HG03175 (cell line): ENCODE measurements at regions not wholly inside any gene's neighbourhood (a gene's known extent, or its start where the extent isn't known, plus 50 kb on each side); places are given as distances from the start of the nearest gene placed in this dataset.
"Not testable (repeated sequence)": the region's sequence is repeated elsewhere in the genome, so short reads cannot be mapped to it uniquely, and the experiment has no call there.

Experiments
- ATAC-seq: cut with Tn5 transposase; IDR thresholded peaks from one replicate; pipeline ENCODE4 v1.9.1; 2021; ENCODE audit warnings: mild to moderate bottlenecking, moderate library complexity; ENCODE audit not compliant: unreplicated experiment

DNA sequence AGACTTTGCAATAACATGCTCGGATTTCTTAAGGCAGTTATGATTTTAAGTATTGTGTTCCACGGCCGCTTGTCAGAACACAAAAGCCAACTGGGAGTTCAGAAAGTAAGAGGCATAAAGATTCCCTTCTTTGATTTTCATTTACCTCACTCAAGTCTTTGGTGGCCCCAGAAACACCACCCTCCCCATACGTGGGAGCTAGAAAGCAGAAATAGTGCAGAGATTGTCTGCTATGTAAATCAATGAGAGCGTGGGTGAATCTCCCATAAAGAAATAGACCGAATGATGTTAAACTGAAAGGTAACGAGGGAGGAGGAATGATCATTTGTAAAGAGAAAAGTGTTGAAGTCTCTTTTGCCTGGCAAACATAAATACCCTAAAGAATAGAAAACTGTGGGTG is 322.1 kb upstream of the ETAA1 start:
- no peak for ATAC-seq

- ATAC-seq, result no peak
Measured at GRCh38 chr2:67075530-67076238, 321.4 kb upstream of the ETAA1 start.

DNA sequence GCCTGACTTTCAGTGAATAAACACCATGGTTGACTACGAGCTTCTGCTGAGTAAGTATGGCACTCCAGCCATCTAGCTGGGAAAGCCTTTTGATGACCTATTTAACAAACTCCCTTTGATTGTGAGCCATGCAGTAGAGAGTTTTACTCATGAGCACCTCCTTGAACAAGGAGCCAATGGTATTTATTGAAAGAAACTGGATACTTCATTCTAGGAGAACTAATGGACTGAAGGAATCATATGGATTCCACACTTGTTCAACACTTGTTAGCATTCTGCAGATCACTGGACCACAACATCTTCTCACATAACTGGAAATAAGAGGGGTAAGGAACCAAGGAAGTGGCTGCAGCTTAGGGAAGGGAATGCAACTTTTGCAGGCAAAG is 320.9 kb upstream of the ETAA1 start:
- ATAC-seq, result no peak

DNA sequence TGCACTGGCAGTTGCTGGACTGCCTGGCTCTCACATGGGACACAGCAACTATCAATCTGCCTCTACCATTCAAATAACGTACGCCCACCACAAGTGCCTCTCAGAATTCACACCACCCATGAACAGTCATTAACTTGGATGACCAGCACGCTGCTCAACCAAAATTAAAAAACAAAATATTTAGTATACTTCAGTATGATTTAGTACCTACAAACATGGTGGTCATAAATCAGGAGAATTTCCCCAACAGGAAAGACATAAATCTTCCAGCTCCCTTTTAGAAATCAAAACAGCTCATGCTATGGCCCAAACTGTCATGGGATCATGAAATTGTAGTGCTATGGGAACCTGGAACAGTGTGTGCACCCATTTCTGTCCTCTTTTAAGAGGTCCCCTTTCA is 317.4 kb upstream of the ETAA1 start:
- no peak for ATAC-seq

- ATAC-seq, result no peak
Measured at GRCh38 chr2:67082813-67083212, 314.3 kb upstream of the ETAA1 start.

- no peak for ATAC-seq
Measured at GRCh38 chr2:67083951-67084350, 313.2 kb upstream of the ETAA1 start.

GRCh38 chr2:67085146-67085545 is 312.0 kb upstream of the ETAA1 start:
- ATAC-seq, result no peak

- no peak for ATAC-seq
Measured at GRCh38 chr2:67091681-67092080, 305.5 kb upstream of the ETAA1 start.

GRCh38 chr2:67095121-67095520 is 302.0 kb upstream of the ETAA1 start:
- no peak for ATAC-seq

DNA sequence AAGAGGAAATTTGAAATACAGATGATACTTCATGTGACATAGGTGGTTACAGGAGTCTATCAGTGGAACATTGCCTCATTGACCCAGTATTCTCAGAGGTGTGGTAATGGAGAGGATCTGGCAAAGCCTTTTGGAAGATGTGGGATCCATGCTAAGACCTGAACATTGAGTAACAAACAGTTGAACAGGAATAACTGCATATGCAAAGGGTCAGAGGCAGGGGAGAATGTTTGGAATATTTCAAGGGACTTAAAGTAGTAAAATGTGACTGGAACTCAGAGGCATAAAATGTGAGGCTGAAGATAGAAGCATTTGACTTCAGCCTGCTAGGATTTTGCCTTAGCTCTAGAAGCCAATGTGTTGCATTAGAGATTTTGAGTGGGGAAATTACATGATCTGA is 300.2 kb upstream of the ETAA1 start:
- ATAC-seq, result no peak

DNA sequence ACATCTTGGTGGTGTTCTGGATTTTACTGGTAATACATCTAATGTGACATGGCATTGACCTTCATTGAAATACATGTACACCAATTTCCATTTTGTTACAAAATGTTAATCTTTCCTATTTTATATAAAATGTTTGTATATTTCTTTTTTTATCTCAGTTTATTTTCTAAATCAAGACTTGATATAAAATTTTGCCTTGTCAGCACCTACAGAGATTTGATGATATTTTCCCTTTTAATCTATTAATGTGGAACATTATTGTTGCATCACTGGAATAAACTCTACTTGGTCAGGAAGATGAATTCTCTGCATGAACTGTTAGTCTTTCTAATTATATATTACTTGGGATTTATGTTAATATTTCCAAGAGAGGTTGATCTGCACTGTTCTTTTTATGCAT is 294.0 kb upstream of the ETAA1 start:
- ATAC-seq, result no peak

DNA sequence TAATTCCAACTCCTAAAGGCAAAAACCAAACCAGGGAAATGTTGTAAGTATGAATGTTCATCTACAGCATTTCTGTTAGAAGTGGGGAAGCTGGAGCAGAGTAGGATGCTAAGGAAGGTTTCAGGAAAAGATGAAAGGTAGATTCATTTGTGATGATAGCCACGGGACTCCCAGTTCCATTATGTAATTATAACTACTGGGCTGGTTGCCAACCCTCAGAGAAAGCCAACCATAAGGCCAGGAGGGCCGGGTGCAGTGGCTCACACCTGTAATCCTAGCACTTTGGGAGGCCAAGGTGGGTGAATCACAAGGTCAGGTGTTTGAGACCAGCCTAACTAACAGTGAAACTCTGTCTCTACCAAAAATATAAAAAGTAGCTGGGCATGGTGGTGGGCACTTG is 288.9 kb upstream of the ETAA1 start:
- ATAC-seq, result no peak

GRCh38 chr2:67124531-67124930 is 272.6 kb upstream of the ETAA1 start:
- no peak for ATAC-seq

GRCh38 chr2:67130531-67131256 is 266.4 kb upstream of the ETAA1 start:
- no peak for ATAC-seq

- ATAC-seq, result no peak
Measured at GRCh38 chr2:67131257-67131609, 265.9 kb upstream of the ETAA1 start.

- ATAC-seq, result not testable (repeated sequence)
Measured at GRCh38 chr2:67132441-67132940, 264.6 kb upstream of the ETAA1 start.

DNA sequence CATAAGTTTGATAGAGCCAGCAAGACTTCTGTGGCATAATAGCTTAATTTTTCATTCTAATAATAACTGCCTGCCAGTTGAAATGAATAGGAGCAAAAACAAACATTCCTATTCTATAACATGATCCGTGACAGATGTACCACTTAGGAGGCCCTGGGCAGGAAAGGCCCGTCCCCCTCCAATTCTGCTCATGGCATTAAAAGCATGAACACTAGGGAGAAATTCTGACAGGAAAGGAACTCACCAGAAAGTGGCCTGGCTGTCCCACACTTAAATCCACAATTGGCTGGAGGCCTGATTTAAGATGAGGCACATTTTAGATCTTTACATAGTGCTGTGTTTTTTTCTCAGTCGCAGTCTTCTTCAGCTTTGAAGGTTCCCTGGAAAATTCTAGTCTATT is 261.9 kb upstream of the ETAA1 start:
- no peak for ATAC-seq

DNA sequence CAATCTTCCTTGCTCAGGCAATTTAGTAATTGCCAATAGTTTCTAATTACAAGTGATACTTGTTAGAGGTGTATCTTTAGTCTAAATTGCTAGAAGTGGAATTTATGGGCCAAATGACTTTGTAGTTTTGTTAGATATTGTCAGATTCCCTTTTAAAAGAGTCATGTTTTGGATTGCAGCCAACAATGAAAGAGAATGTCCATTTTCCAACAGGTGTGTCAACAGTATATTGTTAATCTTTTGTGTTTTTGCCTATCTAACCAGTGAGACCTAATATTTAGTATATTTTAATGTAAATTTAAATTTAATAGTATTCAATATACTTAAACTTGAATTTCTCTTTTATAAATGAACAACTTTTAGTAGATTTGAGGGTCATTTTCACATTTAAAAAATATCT is 259.4 kb upstream of the ETAA1 start:
- ATAC-seq, result no peak

DNA sequence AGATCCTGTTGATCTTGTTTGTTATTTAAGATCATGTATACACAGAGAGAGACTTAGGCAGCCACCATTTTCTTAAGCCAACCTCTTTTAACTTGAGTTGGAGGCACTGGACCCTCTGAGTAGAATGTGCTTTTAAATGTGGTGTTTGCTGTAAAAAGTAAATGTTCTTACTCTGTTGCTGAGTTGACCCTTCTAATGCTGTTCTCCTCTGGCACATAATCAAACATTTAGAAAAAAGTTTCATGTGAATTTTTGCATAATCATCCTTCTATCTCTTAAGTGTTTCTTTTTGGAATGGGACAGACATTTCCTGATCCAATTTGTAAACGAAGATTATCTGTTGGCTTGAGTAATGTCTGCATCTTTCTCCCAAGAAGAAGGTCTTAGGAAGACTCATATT is 255.1 kb upstream of the ETAA1 start:
- ATAC-seq, result no peak

- ATAC-seq, result no peak
Measured at GRCh38 chr2:67142741-67143140, 254.4 kb upstream of the ETAA1 start.

DNA sequence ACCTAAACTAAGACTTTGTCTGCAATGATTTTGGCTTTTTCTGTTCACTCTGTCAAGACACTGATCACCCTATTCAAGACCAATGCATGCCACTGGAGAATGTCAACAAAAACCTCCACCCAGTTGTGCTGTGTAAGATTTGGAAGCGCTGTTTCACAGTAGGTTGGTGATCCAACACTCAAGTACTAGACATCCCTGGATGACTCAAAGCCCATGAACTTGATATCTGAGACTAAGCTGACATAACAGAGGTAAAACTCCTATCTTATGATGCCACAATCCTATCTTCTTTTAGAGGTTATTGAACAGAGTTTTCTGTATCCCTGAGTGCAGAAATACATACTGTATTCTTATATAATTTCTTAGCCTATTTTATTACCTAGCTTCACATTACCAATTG is 251.3 kb upstream of the ETAA1 start:
- ATAC-seq, result no peak

DNA sequence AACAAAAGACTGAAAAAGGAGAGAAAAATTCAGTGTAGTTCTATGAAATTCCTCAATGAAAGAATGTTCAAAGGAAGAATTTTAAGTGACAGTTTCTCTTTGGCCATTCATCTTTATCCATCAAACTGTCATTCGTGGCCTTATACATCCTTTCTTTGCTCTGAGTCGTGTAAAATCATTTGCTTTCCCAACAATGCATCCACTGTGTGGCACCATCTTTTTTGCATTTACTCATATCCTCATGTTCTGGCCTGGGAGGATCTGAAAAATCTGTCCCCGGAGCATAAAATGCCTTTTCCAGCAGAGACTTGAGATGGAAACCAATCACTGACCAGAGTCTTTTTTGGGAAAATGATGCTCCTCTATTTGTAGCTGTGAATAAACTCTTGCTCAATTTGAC is 240.3 kb upstream of the ETAA1 start:
- ATAC-seq, result no peak

DNA sequence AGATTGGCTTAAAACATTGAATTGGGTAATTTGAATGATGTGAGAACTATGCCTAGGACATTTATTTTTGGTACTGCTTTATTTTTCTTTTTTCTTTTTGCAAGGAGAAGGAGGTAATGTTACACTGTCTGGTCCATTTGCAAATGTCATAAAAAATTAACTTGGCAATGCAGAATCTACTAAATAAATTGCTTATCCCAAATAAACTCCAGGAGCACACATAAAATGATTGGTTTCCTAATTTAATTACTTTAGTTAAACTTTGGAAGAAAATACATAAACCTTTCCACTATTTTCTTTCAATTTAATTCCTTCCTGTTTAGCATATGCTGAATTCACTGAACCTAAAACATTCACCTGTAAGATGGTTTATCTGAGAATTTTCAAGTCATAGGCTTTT is 238.4 kb upstream of the ETAA1 start:
- ATAC-seq, result no peak
